ENCODE measurements at regions not wholly inside any gene's neighbourhood (a gene's known extent, or its start where the extent isn't known, plus 50 kb on each side); places are given as distances from the start of the nearest gene placed in this dataset.

DNA sequence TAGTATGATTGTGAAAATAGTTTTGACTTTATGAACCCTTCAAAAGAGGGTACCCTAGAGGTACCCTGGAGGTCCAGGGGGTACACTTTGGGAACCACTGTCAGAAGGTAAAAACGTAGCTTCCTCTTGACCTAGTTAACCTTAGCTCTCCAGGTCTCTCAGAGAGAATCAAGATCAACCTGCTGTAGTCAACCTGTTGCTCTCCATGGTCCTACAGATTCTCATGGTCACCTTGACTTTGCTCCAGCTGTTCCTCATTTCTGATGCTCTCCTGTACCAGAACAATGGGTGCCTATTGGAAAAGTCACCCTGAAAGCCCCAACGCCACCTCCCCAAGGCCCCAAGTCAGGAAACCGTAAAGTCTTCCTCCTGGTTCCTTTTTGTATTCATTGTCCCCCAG lies 294.4 kb upstream of the CDH4 start:
- DNase-seq (ENCODE audit: low read depth): no peak

DNA sequence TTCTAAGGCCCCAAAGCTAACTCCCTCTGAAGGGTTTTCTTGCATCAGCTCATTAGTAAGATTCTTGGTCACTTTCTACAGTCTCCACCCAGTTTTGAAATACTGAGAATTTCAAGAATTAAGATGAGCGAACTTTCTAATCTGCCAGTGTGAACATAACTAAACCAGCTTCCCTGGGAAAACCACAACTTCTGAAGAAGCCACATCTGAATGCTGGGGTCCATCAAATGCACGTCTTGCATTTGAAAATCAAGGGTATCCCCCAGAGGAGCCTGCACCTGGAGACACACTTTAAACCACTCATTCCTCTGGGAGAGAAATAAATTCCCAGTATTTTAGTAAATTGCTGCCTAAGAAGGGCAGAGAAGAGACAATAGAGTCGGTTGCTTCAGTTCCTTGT lies 292.1 kb upstream of the CDH4 start:
- no peak for DNase-seq (ENCODE audit: low read depth)

DNA sequence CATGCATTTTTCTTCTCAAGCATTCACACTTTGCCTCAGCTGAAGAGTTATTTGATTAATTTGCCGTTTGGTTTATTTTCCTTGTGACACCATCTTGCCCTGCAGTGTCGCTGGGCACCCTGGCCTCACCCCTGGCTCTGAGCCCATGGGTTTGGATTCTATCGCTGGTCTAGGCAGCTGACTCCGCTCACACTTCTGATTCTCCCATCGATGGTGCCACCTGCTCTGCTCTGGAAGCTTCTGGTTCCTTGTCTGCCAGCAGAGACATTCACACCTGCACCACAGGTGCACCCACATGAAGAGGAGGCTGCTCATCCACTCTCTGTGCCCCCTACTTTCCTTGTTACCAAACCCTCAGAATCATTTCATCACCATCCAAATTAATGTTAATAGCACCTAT lies 291.6 kb upstream of the CDH4 start:
- DNase-seq (ENCODE audit: low read depth): no peak

DNA sequence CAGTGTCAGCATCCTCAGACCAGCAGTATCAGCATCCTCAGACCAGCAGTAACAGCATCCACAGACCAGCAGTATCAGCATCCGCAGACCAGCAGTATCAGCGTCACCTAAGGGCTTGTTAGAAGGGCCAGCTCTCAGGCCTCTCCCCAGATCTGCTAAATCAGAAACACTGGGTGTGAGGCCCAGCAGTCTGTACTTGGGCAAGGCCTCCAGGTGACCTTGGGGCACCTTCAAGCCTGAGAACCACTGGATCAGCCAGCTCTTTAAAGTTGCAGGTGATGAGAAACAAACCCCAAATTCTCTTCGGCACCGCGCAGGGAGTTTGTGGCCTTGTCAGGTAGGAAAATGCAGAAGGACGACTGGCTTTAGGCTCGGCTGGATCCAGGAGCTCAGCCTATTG lies 290.5 kb upstream of the CDH4 start:
- no peak for DNase-seq (ENCODE audit: low read depth)

DNA sequence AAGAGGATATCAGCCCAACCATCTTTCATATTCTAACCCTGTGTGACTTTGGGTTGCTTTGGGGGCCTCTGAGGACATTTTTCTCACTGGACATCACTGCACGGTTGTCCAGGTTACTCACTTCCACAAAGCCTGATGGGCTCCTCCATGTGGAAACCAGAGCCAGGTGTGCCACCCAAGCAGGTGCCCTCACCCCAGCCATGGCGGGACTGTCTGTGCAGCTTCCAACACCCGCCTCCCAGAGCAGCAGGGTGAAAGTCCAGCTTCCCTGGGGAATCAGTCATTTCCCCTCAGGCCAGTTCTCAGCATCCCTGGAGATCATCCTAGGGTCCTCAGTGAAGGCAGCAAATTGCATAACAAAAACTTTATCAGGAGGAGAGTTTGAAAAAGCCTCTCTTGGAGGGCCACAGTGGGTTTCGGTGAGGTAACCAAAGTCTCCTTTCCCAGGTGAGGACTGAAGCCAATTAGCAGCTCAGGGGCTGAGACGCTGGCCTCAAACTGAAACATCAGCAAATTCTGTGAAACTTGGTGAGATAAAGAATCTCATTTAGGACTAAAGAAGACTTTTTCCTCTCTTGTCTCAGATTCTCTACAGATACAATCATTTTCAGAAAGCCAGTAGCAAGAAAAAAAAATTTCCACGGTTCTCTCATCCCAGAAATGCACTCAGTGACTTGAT lies 289.6 kb upstream of the CDH4 start:
- DNase-seq (ENCODE audit: low read depth): no peak

DNA sequence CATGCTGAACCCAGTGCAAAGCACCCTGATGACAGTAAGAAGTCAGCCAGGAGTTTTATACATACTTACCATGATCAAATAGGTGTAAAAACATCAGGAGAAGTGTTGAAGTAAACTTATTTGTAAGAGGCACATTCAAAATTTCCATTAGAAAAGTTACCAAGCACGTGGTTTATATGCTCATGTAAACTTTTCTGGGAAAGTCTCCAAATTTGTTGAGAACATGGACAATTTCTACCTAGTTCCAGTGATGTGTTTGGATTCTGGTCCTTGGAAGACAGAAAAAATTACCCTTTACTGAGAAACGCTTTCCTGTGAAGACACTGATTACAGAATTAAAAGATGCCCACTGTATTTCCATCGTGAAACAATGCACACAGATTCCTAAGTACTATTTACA lies 288.9 kb upstream of the CDH4 start:
- DNase-seq (ENCODE audit: low read depth): no peak

DNA sequence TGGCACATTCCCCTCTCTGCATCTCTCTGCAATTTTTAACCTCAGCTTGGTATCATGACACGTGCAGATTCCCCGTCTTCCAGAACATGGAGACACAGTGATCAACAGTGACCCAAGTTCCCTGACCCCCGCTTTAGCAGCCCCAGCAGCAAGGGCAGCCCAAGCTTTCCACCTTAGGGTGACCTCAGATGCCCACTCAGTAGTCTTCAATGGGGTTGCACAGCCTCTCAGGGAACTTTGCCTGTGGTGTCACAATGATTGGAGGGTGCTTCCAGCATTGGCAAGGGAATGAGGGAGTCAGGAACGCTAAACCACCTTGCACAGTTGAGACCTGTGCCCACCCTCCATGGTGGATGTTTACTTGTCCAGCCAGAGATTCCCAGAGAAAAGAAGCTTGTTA lies 287.1 kb upstream of the CDH4 start:
- DNase-seq (ENCODE audit: low read depth): no peak

DNA sequence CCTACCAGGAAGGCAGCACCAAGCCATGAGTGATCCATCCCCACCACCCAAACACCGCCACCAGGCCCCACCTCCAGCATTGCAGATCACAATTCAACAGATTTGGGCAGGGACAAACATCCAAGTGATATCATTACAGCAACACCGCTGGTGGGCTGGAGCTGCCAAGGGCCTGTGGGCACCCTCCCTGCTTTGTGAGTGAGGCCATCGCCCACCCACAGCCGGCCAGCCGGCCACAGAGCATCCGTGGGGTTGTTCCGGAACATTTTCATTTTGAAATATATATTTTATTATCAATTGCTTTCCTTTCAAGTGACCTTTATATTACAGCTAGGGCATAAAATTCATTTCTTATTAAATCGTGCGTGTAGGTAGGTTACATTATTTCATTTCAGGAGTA lies 286.0 kb upstream of the CDH4 start:
- no peak for DNase-seq (ENCODE audit: low read depth)

DNA sequence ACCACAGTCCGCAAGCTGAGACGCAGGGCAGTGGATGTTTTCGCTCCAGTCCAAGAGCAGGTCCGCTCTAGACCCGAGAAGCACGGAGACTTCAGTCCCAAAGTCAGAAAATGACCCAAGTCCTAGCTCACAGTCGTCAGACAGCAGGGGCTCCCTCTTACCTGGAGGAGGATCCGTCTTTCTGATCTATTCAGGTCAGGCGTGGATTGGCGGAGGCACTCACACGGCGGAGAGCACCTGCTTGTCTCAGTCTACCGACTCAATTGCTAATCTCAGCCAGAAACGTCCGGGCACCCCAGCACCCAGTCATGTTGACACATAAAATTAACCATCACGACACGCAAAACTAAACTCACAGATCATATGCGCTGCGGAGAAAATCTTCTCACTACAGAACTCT lies 285.3 kb upstream of the CDH4 start:
- DNase-seq (ENCODE audit: low read depth): no peak

DNA sequence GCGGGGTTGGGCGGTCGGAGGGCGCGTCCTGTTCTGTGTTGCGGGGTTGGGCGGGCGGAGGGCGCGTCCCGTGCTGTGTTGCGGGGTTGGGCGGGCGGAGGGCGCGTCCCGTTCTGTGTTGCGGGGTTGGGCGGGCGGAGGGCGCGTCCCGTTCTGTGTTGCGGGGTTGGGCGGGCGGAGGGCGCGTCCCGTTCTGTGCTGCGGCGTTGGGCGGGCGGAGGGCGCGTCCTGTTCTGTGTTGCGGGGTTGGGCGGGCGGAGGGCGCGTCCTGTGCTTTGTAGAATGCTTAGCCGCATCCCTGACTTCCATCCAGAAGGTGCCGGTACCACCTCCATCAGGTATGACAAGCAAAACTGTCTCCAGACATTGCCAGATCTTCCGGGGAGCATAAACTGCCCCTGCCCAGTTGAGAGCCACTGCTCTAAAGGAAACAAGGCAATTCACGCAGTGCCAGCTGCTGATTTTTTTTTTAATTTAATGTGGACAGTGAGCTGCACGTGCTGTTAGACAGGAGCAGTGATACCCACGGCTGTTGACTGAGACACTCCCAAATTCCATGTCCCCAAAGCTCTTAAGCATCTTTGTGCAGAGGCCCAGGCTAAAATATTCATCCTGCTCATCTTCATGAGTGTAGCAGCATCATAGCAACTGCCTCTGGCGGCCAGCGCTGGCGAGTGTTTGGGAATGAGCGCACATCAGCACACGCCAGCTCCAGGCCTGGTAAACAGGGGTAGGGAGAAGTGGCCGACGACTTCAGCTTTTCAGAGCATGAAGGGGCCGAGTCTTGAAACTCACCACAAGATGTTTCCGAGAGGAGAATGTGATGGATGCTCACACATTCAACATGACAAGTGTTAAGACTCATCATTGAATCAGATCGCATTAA lies 284.4 kb upstream of the CDH4 start:
- no peak for DNase-seq (ENCODE audit: low read depth)

DNA sequence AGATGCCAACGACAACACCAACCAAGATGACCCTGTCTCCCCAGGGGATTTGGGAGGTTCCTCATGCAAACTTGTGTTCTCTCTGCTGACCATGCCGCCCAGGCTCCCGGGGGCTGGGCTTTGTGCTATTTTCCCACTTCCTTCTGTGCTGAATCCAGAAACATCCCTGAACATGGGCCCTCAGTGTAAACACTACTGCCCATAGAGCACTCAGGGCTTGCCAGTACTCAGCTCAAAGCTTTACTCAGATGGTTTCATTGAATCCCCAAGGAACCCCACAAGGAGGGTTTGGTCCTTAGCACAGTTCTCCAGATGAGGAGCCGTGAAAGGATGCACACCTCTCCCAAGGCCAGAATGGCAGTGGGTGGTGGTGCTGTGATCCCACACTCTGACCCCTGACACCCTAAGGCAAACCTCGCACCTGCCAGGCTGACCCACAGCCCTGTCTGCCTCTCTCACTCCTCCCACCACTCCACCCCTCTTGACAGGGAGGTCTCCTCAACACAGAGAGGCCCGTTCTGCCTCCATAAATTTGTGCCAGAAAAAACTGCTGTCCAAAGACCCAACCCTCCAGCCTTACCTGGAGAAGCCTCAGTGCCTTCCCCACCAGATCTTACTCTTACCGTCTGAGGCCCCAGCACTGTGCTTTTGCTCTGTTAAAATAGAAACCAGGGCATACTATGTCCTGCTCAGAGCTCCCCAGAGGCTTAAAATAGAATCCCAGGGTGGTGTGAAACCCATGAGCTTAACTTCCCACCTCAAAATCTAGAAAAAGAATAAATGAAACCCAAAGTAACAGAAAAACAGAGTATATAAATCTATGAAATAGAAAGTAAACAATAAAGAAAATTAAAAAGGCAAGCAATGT lies 283.0 kb upstream of the CDH4 start:
- DNase-seq (ENCODE audit: low read depth): no peak

DNA sequence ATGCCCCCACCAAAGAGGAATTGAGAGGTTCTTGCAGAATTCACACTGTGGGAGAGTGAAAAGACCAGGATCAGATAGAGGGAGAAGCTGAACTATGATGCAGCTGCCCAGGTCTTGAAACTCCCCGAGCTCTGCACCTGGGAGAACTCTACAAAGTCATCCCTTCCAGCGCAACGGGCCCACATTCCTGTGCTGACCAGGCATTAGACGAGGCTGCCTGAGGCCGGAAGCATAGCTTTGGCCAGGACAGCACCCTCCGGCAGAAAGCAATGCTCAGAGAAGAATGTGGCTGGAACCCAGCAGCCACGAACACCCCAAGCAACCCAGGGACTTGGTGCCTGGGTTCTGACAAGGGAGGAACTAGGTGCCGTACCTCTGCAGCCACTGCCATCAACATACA lies 281.5 kb upstream of the CDH4 start:
- DNase-seq (ENCODE audit: low read depth): no peak

DNA sequence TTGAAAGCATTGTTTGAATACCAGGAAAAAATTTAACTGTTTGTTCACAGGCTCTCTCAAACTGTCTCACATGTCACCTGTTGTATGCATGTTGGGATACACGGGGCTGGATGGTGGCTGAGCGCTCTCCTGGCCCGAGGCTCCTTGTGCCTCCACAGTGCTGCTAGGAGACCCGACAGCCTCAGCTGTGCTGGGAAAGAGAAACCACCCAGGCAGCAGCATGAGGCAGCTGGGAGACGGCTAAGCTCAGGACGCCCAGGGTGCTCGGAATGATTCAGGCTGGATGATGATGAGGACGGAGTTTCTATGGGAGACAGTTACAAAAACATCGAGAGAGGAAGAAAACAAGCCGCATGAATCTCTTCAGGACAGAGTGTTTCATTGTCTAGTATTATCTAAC lies 278.0 kb upstream of the CDH4 start:
- DNase-seq (ENCODE audit: low read depth): no peak

DNA sequence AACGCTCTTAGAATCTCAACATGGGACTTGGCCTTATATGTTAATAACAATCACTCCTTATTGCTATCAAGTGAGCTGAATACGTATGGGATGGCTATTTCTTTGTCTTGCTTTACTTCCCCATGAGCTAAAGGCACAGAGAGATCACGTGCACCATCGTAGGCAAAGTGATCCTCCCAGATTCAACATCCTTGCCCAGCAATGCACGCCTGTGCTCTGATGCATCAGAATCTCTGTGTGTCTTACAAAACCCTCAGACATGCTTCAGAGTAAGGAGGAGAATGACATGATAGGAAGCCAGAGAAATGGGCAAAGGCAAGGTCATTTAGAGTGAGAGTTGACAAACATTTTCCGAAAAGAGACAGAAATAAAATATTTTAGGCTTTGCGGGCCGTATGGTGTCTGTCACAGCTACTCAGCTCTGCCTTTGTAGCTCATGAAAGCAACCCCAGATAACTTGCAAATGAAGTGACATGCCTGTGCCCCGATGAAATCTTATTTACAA lies 277.6 kb upstream of the CDH4 start:
- DNase-seq (ENCODE audit: low read depth): no peak

DNA sequence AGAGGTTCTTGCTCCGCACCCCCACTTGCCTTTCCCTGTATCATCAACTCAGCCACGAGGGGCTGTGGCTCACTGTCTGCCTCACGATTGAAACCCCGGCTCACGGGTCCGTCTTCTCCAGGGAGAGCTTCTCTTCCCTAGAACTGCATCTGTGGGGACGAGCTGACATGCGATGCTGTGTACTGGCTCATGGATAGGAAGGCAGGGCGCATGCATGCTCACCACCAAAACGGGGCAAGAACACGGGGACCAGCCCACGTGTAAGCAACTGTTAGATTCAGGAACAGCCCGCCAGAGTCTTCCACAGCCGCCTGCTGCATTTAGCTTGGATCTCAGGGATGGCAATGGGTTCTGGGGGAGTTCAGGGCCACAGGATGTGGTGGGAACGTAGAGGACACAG lies 275.9 kb upstream of the CDH4 start:
- DNase-seq (ENCODE audit: low read depth): no peak

DNA sequence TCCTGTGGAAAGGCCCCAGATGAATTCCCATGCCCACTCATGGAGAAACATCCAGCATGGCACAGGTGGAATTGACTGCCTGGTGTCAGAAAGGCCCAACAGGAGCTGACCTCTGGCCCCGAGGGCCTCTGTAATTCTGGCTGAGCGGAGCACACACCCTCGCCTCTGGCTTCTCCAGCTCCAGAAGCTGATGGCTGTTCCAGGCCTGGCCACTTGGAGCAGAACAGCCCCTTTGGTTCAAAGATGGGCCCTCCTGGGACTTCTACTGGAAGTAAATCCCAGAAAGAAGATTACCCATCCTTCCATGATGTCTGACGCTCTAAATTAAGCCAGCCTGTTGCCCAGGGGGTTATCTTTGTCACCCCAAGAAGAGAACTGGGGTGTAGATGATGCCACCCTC lies 275.1 kb upstream of the CDH4 start:
- no peak for DNase-seq (ENCODE audit: low read depth)

DNA sequence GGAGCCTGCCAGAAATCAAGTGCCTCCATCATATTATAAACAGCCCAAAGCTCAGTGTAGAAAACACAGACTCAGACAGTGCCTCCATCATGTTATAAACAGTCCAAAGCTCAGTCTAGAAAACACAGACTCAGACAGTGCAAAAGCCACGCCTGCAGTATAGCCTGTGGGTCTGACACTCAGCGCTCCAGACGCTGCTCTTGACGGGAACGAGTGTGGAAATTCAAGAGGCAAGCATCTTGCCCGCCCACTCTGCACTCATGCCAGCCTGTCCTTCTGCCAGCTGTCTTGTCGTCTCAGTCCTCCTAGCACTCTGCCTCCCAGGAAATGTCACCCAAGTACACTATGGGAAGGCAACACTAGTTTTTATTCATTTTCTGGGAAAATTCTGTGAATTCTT lies 274.2 kb upstream of the CDH4 start:
- no peak for DNase-seq (ENCODE audit: low read depth)

DNA sequence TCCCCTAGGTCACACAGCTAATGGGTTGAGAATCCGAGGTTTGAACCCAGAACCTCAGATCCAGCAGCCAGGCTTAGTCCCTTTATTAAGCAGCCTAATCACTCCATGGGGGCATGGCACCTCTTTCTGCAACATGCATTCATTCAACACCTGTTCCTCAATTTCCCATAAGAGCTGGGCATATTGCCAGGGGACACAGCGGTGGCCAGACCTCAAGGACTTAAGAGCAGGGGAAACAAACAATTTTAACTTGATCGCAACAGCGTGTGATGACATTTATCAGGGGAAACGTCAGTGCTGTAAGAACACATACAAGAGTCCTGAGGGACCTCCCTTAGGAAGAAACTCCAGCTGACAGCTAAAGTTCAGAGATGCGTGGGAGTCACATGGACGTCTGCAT lies 267.4 kb upstream of the CDH4 start:
- no peak for DNase-seq (ENCODE audit: low read depth)

DNA sequence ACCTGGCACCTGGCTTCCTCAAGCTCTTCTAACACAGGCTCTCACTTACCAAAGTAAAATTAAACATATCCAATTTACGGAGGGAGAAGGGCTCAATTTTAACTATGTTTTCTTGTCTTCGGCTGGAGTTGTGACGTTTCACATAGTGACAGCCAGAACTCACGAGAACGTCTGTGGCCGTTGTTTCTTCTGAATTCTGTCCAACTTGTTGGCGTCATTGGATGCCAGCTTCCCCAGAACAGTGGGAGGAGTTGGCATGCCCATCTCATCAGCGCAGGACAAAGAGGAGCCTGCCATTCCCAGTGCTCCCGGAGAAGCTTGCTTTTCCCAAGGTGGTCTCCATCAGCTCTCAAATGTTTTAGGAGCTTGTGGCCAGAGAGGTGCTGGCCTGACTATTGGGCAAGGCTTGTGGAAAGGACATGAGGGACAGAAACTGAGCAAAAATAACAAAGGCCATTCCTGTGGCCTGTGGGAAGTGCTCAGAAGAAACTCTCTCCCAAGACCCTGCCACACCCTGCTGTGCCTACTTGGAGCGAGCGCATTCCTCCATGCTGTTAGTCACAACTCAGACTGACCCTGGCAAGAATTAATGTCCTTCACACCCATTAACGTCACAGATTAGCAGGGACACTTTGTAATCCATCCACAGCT lies 265.4 kb upstream of the CDH4 start:
- DNase-seq (ENCODE audit: low read depth): no peak

DNA sequence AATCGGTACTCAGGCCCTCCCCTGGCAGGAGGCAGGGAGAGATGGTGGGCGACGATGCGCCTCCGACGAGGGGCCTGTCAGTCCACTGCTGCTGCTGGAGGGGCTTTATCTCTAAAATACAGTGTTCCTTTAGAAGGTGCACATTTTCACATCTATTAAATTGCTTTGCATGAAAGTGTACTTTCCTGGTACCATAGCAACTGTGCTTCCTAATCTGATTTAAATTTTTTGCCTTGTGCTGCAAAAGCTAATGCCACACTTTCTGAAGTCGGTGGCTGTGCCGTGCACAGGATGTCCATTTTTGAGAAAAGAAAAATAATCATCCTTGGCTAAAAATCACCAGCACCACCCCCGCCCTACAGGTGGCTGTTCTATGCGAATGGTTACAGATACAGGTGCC lies 262.0 kb upstream of the CDH4 start:
- no peak for DNase-seq (ENCODE audit: low read depth)

DNA sequence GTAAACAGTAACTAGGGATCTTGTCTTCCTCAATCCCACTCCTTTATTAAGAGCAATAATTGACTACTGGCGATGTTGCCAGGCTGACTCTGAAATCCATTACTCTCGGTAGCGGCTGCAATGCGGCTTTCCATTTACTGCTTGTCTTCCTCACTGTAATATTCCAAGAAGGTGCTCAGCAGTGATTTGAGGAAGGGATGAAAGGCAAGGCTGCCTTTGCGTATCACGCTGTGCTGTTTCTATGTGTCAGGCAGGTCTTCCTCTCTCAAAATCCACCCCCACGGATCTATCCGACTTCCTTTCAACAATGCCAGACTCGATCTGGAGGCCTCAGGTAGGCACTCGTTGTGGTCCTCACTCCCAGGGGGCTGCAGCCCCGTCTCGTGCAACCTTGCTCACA lies 261.4 kb upstream of the CDH4 start:
- DNase-seq (ENCODE audit: low read depth): no peak

DNA sequence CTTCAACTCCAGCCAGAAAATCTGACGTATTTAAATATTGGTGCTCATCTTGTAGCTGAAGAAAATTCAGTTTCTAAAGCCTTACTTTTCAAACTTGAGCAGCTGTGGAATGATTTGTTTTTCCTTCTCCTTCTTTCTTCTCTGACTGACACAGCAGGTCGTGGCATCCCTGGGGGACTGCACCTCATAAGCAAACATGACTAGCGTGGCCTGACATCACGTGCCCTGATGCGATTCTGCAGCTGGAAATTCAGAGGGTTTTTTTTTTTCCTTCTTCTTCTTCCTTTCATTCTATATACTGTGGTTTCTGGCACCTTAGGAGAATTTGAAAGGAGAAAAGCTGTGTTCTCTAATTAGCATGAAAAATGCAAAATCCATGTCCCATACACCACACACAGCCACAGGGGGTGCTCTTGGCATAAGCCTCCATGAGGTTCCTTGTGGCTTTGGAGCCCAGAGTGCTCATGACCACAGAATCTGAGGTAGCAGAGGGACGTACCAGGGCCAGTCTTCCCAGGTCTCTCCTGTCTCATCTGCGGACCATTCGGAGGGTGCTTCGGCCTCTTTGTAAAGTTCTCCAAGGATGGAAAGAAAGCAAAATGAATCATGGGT lies 258.5 kb upstream of the CDH4 start:
- no peak for DNase-seq (ENCODE audit: low read depth)

Data from non-pigmented ciliary epithelial cell (primary cell).